Panc1 (cell line): ENCODE measurements at regions not wholly inside any gene's neighbourhood (a gene's known extent, or its start where the extent isn't known, plus 50 kb on each side); places are given as distances from the start of the nearest gene placed in this dataset.
"Not testable (repeated sequence)": the region's sequence is repeated elsewhere in the genome, so short reads cannot be mapped to it uniquely, and the experiment has no call there.

Experiments
- ATAC-seq: fragments of 200-7000 bp; cut with Tn5 transposase; 2 replicates; pipeline ENCODE4 v1.9.1; 2020; ENCODE audit warnings: mild to moderate bottlenecking, moderate library complexity
- BruUV-seq: library from RNA; stranded (reverse); fragments of 400-500 nt; replicated peaks from 2 replicates; lab custom pipeline; 2021; lab: Mats Ljungman, UMichigan
- CTCF ChIA-PET: fragments of 300-600 bp; sonication (Branson Sonifier 250); formaldehyde crosslinking; loops from one replicate; lab custom pipeline; 2022; ENCODE audit warnings: antibody characterized with exemption; lab: Charles Lee
- POLR2A ChIA-PET: fragments of 300-600 bp; sonication (Branson Sonifier 250); formaldehyde crosslinking; loops from one replicate; lab custom pipeline; 2022; ENCODE audit warnings: antibody characterized with exemption; lab: Charles Lee
- DNase-seq: peaks from one replicate; pipeline ENCODE4 v3.0.0-alpha.2; 2010; ENCODE audit warnings: low read depth, low spot score
- H3K27ac ChIP-seq: 2 replicates; pipeline ENCODE4 v1.5.1; 2011; ENCODE audit warnings: mild to moderate bottlenecking, low read length, inconsistent platforms
- H3K27me3 ChIP-seq: fragments of 200-500 bp; sonication (Bioruptor generic); 2 replicates; pipeline ENCODE4 v1.6.0; 2014; ENCODE audit warnings: low read length, inconsistent platforms; ENCODE audit not compliant: control insufficient read depth, insufficient read depth
- H3K36me3 ChIP-seq: fragments of 200-500 bp; sonication (Bioruptor generic); 2 replicates; pipeline ENCODE4 v1.5.1; 2014; ENCODE audit warnings: inconsistent platforms, mild to moderate bottlenecking, low read length, moderate library complexity; ENCODE audit not compliant: control insufficient read depth, insufficient read depth
- H3K4me1 ChIP-seq: 2 replicates; pipeline ENCODE4 v1.5.1; 2011; ENCODE audit warnings: inconsistent platforms, mild to moderate bottlenecking, low read length, moderate library complexity; ENCODE audit not compliant: control insufficient read depth, insufficient read depth
- H3K4me3 ChIP-seq, 2 experiments: 2 replicates each; pipeline ENCODE4 v1.5.1; 2011 to 2012; ENCODE audit warnings: low read depth in 2 of 2, low read length in 2 of 2, mild to moderate bottlenecking in 2 of 2, inconsistent platforms in 1 of 2, moderate library complexity in 1 of 2
- H3K9me3 ChIP-seq: fragments of 200-500 bp; sonication (Bioruptor generic); 2 replicates; pipeline ENCODE4 v1.5.1; 2014; ENCODE audit warnings: low read depth, mild to moderate bottlenecking, inconsistent platforms, low read length, moderate library complexity; ENCODE audit not compliant: control insufficient read depth, insufficient read depth
- CTCF ChIP-seq: fragments of 450-650 bp; IDR thresholded peaks from 2 replicates; pipeline ENCODE4 v1.5.1; 2017; ENCODE audit warnings: mild to moderate bottlenecking
- POLR2AphosphoS5 ChIP-seq: IDR thresholded peaks from 2 replicates; pipeline ENCODE4 v1.6.1; 2012; ENCODE audit warnings: mild to moderate bottlenecking, low read depth, low read length, moderate library complexity
- REST ChIP-seq, 2 experiments: IDR thresholded peaks; 2 replicates each; pipeline ENCODE4 v1.6.1; 2011 to 2012; ENCODE audit warnings: low read depth in 2 of 2, control low read depth in 1 of 2, low read length in 1 of 2, mild to moderate bottlenecking in 1 of 2, moderate library complexity in 1 of 2; ENCODE audit not compliant: insufficient read depth in 1 of 2
- SIN3A ChIP-seq: IDR thresholded peaks from 2 replicates; pipeline ENCODE4 v1.6.1; 2012; ENCODE audit warnings: low read depth, mild to moderate bottlenecking, low read length, moderate library complexity, borderline replicate concordance; ENCODE audit not compliant: insufficient read depth
- TCF7L2 ChIP-seq: IDR thresholded peaks from 2 replicates; pipeline ENCODE4 v1.6.1; 2011; ENCODE audit warnings: mild to moderate bottlenecking, low read depth, low read length, inconsistent platforms
- in situ Hi-C: cut with HindIII; loops from 2 replicates; pipeline ENCODE4 v1.10.0; 2016; ENCODE audit warnings: low sequenced_read_pairs, low pct_unique_long_range_greater_than_20kb
- intact Hi-C: fragments of 100-400 bp; cut with micrococcal nuclease; formaldehyde crosslinking; loops from one replicate; pipeline ENCODE4 v1.10.0; 2022; ENCODE audit not compliant: unreplicated experiment

- Histone ChIP-seq H3K36me3 (no peaks in the 10 kb centered on the region), H3K27ac (no peak overlapping the region), H3K4me1 (no peaks in the 10 kb centered on the region), H3K27me3 (no peaks in the 10 kb centered on the region), H3K4me3 (no peak overlapping the region), H3K9me3 (no peaks in the 10 kb centered on the region)
- TF ChIP-seq TCF7L2: no peak
- no peak for TF ChIP-seq CTCF
- no peak for TF ChIP-seq POLR2AphosphoS5
- TF ChIP-seq REST (IDR thresholded peaks at IDR 0.05; ENCODE audit: insufficient read depth in 1 of 2, low read depth in 2 of 2, low read length in 1 of 2): no peak
- no peak for TF ChIP-seq SIN3A
- DNase-seq (no peak), ATAC-seq (no peak)
- in situ Hi-C loops: no loop called here
- ChIA-PET CTCF (no interaction called here), POLR2A (no interaction called here)
- intact Hi-C loops: no loop called here
- no TSS peak for BruUV-seq
Observed at GRCh38 chr10:129207297-129207696, 259.7 kb upstream of the MGMT start.

- no peaks in the 10 kb centered on the region for H3K9me3 ChIP-seq
- ChIA-PET POLR2A (no interaction called here), CTCF (no interaction called here)
- H3K27me3 ChIP-seq: no peaks in the 10 kb centered on the region
- no peak overlapping the region for H3K4me3 ChIP-seq
- intact Hi-C loops (no loop called here), in situ Hi-C loops (no loop called here)
- ATAC-seq (no peak), DNase-seq (no peak)
- H3K4me1 ChIP-seq: no peaks in the 10 kb centered on the region
- no TSS peak for BruUV-seq
- H3K36me3 ChIP-seq: no peaks in the 10 kb centered on the region
- TF ChIP-seq POLR2AphosphoS5 (no peak), TCF7L2 (no peak), SIN3A (no peak)
- H3K27ac ChIP-seq: no peak overlapping the region
Observed at GRCh38 chr10:129210876-129211275, 256.2 kb upstream of the MGMT start.

- ATAC-seq (no peak), DNase-seq (no peak)
- intact Hi-C loops: no loop called here
- no peaks in the 10 kb centered on the region for H3K36me3 ChIP-seq
- no peaks in the 10 kb centered on the region for H3K9me3 ChIP-seq
- BruUV-seq: no TSS peak
- no peak for TF ChIP-seq REST (IDR thresholded peaks at IDR 0.05; ENCODE audit: insufficient read depth in 1 of 2, low read depth in 2 of 2, low read length in 1 of 2)
- TF ChIP-seq CTCF: no peak
- TF ChIP-seq TCF7L2: no peak
- TF ChIP-seq POLR2AphosphoS5: no peak
- no peak for TF ChIP-seq SIN3A
- ChIA-PET POLR2A (no interaction called here), CTCF (no interaction called here)
- H3K27me3 ChIP-seq: no peaks in the 10 kb centered on the region
- H3K4me3 ChIP-seq: no peak overlapping the region
- H3K27ac ChIP-seq: no peak overlapping the region
- in situ Hi-C loops: no loop called here
- no peaks in the 10 kb centered on the region for H3K4me1 ChIP-seq
Observed at GRCh38 chr10:129213256-129213655, 253.8 kb upstream of the MGMT start.

- H3K27me3 ChIP-seq, in situ Hi-C loops, H3K4me3 ChIP-seq, BruUV-seq, DNase-seq, POLR2A ChIA-PET, CTCF ChIA-PET, H3K9me3 ChIP-seq, ATAC-seq, intact Hi-C loops, H3K27ac ChIP-seq, H3K36me3 ChIP-seq, H3K4me1 ChIP-seq: not testable (repeated sequence)
Observed at GRCh38 chr10:129213996-129214395, 253.0 kb upstream of the MGMT start.
